ENCODE measurements at regions not wholly inside any gene's neighbourhood (a gene's known extent, or its start where the extent isn't known, plus 50 kb on each side); places are given as distances from the start of the nearest gene placed in this dataset.

DNA sequence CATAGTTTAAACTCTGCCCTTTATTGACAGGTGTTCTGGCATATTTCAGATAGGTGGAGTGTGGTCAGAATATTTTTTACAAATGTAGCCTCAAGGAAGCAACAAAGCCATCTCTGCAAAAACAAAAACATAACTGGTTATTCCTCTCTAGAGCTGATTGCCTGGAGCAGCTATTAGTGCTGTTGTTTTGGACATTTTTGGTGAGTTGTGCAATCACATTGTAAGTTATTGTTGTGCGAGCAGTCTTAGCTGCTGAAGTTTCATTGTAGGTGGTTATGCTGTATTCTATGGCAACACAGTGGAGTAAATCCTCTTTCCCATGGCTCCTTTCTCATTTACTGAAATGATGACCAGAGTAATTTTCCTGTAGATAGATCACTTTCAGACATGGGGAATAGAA lies 1413.0 kb downstream of the PCDH7 start:
- no peak for TF ChIP-seq RAD21 (IDR thresholded peaks at IDR 0.05; ENCODE audit: low read depth)
- TF ChIP-seq FOXM1 (IDR thresholded peaks at IDR 0.05; ENCODE audit: borderline replicate concordance, low read depth) = no peak
- TF ChIP-seq ZBTB7A (IDR thresholded peaks at IDR 0.05; ENCODE audit: low read depth) = no peak
- peak; percentile 75; the same call in 1 of the 2 replicates for TF ChIP-seq CEBPB (IDR thresholded peaks at IDR 0.05)
- no peak for TF ChIP-seq EGR1 (IDR thresholded peaks at IDR 0.05)
- TF ChIP-seq YY1 (IDR thresholded peaks at IDR 0.05; ENCODE audit: low read depth) = no peak
- TF ChIP-seq, protein P1, sequence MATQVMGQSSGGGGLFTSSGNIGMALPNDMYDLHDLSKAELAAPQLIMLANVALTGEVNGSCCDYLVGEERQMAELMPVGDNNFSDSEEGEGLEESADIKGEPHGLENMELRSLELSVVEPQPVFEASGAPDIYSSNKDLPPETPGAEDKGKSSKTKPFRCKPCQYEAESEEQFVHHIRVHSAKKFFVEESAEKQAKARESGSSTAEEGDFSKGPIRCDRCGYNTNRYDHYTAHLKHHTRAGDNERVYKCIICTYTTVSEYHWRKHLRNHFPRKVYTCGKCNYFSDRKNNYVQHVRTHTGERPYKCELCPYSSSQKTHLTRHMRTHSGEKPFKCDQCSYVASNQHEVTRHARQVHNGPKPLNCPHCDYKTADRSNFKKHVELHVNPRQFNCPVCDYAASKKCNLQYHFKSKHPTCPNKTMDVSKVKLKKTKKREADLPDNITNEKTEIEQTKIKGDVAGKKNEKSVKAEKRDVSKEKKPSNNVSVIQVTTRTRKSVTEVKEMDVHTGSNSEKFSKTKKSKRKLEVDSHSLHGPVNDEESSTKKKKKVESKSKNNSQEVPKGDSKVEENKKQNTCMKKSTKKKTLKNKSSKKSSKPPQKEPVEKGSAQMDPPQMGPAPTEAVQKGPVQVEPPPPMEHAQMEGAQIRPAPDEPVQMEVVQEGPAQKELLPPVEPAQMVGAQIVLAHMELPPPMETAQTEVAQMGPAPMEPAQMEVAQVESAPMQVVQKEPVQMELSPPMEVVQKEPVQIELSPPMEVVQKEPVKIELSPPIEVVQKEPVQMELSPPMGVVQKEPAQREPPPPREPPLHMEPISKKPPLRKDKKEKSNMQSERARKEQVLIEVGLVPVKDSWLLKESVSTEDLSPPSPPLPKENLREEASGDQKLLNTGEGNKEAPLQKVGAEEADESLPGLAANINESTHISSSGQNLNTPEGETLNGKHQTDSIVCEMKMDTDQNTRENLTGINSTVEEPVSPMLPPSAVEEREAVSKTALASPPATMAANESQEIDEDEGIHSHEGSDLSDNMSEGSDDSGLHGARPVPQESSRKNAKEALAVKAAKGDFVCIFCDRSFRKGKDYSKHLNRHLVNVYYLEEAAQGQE (IDR thresholded peaks at IDR 0.05; ENCODE audit: low read depth) = no peak
- TF ChIP-seq TCF12 (IDR thresholded peaks at IDR 0.05; ENCODE audit: low read depth) = no peak
